T-helper 9 cell (primary cell): ENCODE measurements at regions not wholly inside any gene's neighbourhood (a gene's known extent, or its start where the extent isn't known, plus 50 kb on each side); places are given as distances from the start of the nearest gene placed in this dataset.

ENCODE experiments used
- DNase-seq: peaks from one replicate; pipeline ENCODE4 v3.0.0-alpha.2; 2020

DNA sequence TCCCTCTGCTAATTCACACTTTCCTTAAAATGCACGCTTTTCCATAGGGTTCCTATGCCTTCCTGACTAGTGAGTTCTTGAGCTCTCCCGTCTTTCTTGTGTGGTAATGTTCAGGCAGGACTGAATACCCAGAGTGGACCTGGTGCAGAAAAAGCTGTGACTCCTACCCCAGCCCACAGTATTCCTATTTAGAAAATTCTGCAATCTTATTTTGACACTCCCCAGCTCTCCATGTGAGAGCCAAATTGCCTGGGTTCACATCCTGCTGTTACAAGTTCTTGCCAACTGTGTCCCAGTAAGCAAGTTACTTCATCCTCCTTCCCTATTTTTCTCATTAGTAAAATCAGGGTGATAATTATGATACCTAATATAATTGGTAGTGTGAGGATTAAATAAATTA lies 290.8 kb upstream of the SLCO3A1 start:
- DNase-seq, result no peak

GRCh38 chr15:91564631-91565030 lies 288.9 kb upstream of the SLCO3A1 start:
- no peak for DNase-seq

- no peak for DNase-seq
These were observed 287.4 kb upstream of the SLCO3A1 start for GRCh38 chr15:91566141-91566540.

- no peak for DNase-seq
These were observed 285.5 kb upstream of the SLCO3A1 start for GRCh38 chr15:91568036-91568435.

GRCh38 chr15:91572110-91572509 lies 281.4 kb upstream of the SLCO3A1 start:
- DNase-seq, result no peak

DNA sequence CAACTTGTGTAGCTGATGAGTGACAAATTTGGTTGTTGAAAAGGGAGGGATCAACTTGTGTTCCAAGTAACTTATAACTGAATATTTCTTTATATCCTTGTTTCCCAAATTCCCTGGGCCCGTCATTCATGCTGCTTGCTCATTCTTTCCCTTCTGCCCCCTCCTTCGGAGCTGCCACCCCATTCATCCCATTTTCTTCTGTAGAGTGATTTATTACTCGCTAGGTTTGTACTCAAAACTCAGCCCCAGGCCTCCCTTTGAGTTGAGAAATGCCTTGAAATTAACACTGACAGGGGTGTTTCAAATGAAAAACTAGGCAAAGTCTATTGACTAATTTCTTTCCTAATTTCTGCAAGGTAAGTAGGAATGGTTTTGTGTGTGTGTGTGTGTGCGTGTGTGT lies 277.4 kb upstream of the SLCO3A1 start:
- DNase-seq, result no peak

DNA sequence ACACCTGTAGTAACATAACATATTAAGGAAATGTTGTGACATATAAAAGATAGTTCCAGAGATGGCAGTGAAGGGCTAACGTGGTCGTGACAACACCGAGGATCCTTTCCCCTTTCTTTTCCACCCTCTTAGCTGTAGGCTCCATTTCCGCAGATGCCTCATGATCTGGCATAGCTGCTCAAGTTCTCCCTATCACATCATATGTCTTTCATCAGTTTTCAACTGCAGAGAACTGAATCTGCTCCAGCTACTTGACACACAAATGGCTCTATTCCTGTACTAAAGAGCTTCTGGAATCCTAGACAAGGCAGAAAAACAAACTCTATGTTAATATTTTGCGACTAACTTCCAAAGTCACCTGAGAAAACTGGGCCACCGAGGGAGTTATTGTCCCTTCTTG lies 275.0 kb upstream of the SLCO3A1 start:
- DNase-seq, result no peak

- no peak for DNase-seq
These were observed 268.6 kb upstream of the SLCO3A1 start for GRCh38 chr15:91584895-91585294.

- DNase-seq, result no peak
These were observed 266.9 kb upstream of the SLCO3A1 start for GRCh38 chr15:91586560-91586959.

GRCh38 chr15:91589360-91589759 lies 264.1 kb upstream of the SLCO3A1 start:
- no peak for DNase-seq

GRCh38 chr15:91592567-91592966 lies 260.9 kb upstream of the SLCO3A1 start:
- no peak for DNase-seq

- no peak for DNase-seq
These were observed 260.4 kb upstream of the SLCO3A1 start for GRCh38 chr15:91593067-91593466.

DNA sequence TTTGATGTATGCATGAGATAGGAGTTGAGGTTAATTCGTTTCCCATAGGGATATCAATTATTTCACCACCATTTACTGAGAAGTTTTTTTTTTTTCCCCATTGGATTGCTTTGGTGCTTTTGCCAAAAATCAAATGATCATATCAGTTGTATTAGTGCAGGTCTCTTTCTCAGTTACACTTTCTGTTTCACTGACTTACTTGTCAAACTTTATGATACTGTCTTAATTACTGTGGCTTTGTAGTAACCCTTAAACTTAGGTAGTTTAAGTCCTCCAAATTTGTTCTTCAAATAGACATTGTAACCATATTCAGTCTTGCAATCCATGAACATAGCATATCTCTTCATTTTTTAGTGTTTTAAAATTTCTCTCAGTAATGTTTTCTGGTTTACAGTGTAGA lies 259.9 kb upstream of the SLCO3A1 start:
- no peak for DNase-seq

GRCh38 chr15:91599261-91599660 lies 254.2 kb upstream of the SLCO3A1 start:
- DNase-seq, result no peak

DNA sequence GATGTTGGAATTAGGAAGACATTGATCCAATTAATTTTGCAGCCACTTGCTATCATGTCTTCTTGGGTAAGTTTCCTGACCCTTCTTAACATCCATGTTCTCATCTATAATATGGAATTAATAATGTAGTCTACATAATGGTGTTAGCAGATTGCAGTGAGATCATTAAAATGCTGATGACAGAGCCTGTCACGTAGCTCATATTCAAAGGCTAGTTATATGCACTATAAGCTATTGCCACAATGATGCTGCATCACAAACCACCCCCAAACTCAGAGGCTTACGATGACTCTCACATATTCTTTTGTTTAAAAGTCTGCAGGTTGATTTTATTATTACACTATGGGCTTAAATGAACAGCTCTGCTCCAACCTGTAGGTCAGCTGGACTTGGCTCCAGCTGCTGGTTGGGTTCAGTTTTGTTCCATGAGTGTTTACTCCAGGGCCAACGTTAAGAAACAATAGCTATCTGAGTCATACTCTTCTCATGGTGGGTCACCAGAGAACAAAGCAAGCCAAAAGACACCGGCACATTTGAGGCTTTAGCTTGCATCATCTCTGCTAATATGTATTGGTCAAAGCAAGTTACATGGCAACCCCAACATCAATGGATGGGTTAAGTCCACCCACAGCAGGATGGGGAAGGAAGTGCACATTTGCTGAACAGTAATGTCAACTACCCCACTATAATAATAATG lies 250.0 kb upstream of the SLCO3A1 start:
- no peak for DNase-seq

- DNase-seq, result no peak
These were observed 249.4 kb upstream of the SLCO3A1 start for GRCh38 chr15:91604122-91604521.

DNA sequence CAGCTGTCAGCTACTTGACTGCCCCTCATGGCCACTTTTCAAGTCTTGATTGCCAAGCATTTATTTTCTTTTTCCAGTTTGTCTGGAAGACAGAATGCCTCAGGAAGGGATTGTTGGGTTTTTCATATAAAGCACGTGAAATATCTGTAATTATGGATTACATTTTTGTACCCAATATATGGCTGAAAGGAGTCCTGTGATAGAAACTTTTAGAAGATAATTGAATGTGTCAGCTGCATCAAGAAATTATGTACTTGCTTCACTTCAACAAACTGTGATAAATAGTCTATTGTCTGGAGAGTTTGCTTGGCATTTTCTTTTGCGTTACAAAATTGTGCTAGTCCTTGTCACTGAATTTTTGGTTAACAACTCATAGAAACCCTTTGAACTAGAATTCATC lies 247.9 kb upstream of the SLCO3A1 start:
- DNase-seq, result no peak

DNA sequence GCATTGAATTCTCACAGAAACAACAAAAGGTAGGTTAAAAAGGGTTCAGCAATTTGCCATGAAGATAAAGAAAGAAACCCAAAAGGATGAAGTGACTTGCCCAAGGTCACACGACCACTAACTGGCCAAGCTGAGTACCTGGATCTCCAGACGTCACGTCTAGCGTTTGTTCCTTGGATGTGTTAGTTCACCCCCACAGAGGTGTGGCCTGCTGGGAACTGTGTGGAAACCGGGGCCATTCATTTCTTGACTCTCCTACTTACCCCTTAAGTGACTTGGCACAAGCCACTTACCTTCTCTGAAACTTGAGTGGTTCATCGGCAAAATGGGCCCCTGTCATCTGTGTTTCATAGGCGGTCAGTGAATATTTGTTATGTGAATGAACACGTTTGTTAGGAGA lies 244.3 kb upstream of the SLCO3A1 start:
- DNase-seq, result no peak

DNA sequence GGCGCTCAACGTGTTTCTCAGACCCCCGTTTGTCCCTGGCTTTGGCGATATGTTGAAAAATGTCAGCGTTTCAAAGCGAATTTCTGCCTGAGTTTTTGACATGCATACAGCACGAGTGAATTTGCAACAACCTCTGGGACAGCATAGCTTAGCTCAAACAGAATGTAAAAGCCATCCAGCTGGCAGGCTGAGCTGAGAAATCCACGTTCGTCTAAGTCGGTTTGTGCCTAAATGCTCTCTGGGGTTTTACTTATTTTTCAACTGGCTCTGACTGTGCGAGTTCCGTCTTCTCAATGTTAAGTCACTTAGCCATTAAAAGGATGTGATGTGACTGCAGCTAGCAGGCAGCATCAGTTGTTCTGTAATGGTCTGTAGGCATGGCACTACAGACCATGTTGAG lies 243.5 kb upstream of the SLCO3A1 start:
- no peak for DNase-seq

DNA sequence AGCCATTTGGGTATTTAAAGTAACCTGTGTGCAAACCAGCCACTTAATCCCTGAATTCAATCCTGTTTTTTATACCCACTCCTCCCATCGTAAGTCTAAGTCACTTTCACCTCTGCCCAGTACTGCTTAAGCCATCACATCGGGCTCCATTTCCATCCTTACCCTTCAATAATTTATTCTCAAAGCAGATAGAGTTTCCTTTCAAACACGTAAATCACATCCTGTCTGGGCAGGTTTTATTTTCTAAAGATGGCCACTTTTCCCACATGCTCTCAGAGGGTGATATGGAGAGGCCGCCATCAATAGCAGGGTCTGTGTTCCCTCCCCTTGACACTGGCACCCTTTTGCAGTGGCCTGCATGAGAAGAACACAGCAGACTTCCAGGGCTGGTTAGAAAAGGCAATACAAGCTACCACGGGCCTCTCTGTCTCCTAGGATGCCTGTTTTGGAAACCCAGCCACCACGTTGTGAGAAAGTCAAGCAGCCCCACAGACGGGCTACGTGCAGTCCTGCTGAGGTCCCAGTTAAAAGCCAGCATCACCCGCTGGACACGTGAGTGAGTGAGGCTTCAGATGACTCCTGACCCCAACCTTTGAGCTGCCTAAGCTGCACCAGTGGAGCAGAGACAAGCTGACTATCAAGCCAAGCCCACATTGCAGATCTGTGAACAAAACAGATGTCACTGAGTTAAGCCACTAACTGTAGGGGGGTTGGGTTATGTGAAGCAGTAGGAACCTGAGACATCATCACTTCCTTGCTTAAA lies 241.8 kb upstream of the SLCO3A1 start:
- no peak for DNase-seq

- DNase-seq, result no peak
These were observed 233.3 kb upstream of the SLCO3A1 start for GRCh38 chr15:91620229-91620628.

DNA sequence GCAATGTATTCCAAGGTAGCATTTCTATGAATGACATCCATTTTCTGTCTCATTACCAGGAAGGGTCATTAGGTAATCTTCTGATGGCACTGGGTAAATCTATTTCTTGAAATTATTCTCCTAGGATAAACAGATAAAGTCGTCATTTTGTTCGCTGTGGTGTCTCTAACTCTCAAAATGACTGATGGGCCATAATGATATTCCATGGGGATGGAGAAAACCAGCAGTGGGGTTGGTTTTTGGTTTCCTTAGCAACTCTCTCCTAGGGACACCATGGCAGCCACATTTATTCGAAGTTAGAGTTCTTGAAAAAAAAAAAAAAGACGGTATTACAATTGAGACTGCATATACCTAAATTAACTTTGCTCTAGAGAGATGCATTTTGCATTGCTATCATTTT lies 231.3 kb upstream of the SLCO3A1 start:
- DNase-seq, result no peak

- DNase-seq, result no peak
These were observed 230.7 kb upstream of the SLCO3A1 start for GRCh38 chr15:91622711-91623342.

GRCh38 chr15:91624353-91624968 lies 229.0 kb upstream of the SLCO3A1 start:
- no peak for DNase-seq
